ENCODE measurements at regions not wholly inside any gene's neighbourhood (a gene's known extent, or its start where the extent isn't known, plus 50 kb on each side); places are given as distances from the start of the nearest gene placed in this dataset.

GRCh38 chr11:95358511-95359340 lies 127.7 kb upstream of the SESN3 start:
- no peak for DNase-seq (ENCODE audit: low read depth, low spot score)

GRCh38 chr11:95354304-95354703 lies 123.3 kb upstream of the SESN3 start:
- DNase-seq (ENCODE audit: low read depth, low spot score) = no peak

- no peak for DNase-seq (ENCODE audit: low read depth, low spot score)
Observed at GRCh38 chr11:95353706-95354105, 122.7 kb upstream of the SESN3 start.

GRCh38 chr11:95352733-95353346 lies 121.8 kb upstream of the SESN3 start:
- DNase-seq (ENCODE audit: low read depth, low spot score) = no peak

GRCh38 chr11:95349345-95349942 lies 118.4 kb upstream of the SESN3 start:
- no peak for DNase-seq (ENCODE audit: low read depth, low spot score)

- DNase-seq (ENCODE audit: low read depth, low spot score) = no peak
Observed at GRCh38 chr11:95346265-95346664, 115.3 kb upstream of the SESN3 start.

DNA sequence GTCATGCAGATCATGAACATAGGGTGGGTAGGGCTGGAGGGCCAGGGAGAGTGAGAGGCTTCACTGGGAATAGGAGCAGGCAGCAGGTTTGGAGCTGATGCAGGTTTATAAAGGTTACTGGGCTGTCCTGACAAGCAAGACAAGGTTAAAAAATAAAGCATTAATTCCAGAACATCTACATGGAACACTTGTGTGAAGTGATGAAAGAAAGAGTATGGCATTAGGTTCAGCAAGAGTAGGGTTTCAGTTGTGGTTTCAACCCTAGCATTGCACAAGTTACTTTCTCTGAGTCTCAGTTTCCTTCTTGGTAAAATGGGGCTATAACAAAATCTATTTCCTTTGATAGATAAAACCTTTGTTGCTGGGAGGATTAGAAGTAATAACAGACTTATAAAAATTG lies 114.6 kb upstream of the SESN3 start:
- DNase-seq (ENCODE audit: low read depth, low spot score) = no peak

GRCh38 chr11:95344932-95345642 lies 114.1 kb upstream of the SESN3 start:
- DNase-seq (ENCODE audit: low read depth, low spot score) = no peak

GRCh38 chr11:95341221-95341620 lies 110.2 kb upstream of the SESN3 start:
- DNase-seq (ENCODE audit: low read depth, low spot score) = no peak

DNA sequence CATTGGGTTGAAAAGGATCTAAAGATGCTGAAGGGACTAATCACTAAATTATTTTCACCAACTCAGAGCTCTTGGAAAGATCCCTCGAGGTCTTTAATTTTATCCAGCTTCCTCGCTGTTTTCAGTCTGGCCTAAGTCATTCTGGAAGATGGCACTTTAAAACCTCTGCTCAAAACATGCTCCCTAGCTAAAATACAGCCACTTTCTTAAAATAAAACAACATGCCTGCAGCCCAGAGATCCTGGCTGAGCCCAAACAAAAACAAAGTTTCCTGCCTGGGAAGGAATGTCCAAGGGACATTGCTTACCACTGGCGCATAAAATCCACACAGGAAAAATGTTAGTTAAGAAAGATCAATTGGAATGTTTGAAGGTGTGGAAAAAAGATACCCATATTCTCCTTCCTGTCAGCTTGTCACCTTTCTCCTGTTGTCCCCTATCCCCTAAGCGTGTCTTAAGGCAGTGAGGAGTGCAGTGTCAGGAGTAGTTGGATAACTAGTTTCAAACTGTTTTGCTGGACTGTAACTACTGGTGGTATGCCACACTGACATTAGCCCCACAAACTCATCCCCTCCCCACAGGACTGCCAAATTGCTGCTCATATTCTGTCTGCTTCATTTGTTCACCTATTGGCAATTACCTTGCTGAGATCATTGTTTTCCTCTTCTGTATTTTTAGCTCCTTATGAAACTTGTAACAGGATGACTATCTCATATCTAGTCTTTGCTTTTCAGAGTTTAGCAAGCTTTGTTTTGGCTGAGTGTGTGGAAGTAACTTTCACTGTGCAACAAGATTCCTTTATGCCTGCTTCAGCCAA lies 108.3 kb upstream of the SESN3 start:
- no peak for DNase-seq (ENCODE audit: low read depth, low spot score)

DNA sequence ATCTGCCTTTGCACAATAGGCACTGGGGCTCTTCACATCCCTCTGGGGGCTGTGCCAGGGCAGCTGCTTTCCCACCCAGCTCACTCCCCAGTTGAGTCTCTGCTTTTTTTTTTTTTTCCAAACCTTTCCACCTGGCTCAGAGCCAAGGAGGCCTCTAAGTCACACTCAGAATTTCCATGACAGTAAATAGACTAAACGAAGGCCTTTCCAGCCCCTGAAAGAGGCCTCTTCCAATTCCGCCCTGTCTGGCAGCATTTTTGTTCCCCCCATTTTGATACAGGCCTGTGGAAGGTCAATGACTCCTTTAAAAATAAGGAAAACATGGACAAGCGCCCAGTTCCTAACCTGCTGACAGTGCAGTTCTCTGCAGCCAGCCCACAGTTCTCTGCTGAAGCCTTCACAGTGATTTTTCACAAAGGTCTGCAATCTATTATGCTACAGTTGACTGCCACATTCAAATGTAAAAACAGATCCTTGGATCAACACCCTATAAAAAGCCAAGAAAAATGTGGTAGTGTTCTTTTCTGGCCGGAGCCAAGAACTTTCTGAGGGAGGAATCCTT lies 107.5 kb upstream of the SESN3 start:
- no peak for DNase-seq (ENCODE audit: low read depth, low spot score)

DNA sequence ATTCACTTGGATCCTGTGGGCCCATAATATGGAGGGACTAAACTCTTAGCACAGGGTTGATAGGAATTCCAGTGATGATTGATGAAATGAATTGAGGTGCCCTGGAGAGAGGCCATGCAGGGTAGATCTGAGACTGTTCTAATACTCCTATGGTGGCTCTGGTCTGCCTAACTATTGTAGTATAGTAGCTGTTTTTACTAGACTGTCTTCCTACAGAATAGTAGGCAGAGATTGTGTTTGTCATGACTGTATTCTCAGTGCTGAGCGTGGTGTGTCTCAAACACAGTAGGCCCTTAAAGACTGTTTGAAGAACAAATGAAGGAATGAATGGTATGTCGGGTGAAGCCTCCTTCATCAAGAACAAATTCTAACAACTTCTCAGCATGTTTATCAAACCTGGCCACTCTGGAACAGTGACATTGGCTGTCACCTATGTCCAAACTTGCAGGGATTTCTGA lies 107.0 kb upstream of the SESN3 start:
- DNase-seq (ENCODE audit: low read depth, low spot score) = no peak

DNA sequence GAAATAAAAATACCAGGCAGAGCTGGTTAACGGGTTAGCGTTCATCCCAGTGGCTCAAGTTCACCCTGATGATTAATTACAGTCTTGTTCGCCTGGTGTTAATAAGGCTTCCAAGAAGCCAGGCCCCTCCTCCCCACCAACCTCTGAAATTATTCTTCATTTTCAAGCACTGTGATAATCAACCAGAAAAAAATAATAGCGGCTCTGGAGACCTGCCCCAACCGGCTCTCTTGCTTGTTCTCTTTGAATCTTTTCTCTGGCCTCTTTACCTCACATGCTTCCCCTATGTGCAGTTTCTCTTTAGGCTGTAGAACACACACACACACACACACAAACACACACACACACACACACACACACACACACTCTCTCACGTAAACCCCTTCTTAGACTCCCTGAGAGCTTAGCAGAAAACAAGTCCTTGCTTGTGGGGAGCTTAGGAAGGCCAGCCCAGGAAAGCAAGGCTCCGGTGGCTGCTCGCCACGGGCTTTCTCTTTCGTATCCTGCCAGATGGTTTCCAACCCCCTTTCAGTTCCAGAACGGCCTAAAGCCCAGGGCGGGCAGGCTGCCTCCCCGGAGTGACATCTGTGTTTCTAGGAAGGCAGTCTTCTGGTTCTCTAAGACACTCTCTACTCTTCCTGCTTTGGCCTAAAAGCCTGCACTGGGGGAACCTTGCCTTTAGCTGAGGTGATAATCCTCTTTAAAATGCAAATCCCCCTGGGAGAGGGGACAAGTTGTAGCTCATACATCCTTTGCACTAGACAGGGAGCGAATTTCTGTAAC lies 106.4 kb upstream of the SESN3 start:
- no peak for DNase-seq (ENCODE audit: low read depth, low spot score)

DNA sequence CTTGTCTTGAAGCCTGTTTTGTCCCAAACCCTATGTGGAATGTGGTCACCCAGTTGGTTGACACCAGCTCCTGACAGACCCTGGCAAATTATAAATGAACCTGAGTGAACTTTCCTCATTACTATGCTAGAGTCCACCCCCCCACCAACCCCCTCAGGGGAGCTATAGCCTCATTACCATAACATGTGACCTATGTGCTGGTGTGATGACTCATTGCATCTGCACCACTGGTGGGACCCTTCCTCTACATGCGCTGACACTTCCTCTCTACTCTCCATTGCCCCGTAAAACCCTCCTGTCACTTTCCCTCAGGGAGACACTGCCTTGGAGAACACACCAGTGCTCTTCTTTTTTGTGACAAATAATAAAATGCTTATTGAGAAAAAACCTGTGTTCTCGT lies 105.0 kb upstream of the SESN3 start:
- DNase-seq (ENCODE audit: low read depth, low spot score) = no peak

DNA sequence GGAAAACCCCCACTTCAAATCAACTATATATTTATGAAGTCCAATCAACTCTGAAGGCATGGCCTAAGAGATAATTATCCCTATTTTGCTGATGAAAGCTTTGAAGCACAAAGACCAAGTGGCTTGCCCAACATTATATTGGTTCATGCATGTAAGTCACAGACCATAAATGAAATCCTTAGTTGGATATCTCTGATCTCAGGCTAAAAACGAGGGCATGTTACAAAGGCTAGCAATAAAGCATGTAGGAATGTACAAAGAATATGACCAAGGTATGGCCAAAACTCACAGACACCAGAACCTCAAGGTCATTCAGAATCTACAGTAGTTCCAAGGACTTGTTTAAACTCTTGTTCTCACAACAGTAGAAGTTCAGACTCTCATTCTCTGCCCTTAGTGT lies 100.2 kb upstream of the SESN3 start:
- no peak for DNase-seq (ENCODE audit: low read depth, low spot score)

- no peak for DNase-seq (ENCODE audit: low read depth, low spot score)
Observed at GRCh38 chr11:95330302-95330701, 99.3 kb upstream of the SESN3 start.

DNA sequence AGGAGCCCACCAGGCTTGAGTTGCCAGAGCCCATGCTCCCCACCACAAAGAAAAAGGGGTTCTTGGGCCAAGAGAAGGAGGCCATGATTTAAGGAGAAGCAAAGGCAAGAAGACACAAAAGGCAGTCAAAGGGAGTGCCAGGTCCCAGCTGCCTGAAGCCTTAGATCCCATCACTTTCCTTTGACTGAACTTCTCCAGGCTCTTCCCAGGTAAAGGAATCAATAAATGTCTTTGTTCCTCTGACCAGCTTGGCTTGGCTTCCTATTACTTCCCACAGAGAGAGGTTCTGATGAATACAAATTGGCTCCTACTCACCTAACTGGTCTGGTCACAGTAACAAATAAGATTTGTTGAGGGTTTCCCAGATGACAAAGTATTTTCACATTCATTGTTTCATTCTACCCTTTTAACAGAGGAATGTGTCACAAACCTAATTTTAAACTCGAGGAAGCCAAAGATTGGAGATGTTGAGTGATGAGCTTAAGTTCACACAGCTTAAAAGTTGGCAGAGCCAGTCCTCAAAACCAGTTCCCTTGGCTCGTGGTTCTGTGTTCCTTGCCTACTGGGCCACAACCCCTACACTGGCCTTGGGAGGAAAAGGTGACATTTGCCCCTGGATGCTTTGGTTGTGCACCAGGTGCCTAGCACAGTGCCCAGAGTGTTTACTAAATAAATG lies 96.4 kb upstream of the SESN3 start:
- DNase-seq (ENCODE audit: low read depth, low spot score) = no peak

DNA sequence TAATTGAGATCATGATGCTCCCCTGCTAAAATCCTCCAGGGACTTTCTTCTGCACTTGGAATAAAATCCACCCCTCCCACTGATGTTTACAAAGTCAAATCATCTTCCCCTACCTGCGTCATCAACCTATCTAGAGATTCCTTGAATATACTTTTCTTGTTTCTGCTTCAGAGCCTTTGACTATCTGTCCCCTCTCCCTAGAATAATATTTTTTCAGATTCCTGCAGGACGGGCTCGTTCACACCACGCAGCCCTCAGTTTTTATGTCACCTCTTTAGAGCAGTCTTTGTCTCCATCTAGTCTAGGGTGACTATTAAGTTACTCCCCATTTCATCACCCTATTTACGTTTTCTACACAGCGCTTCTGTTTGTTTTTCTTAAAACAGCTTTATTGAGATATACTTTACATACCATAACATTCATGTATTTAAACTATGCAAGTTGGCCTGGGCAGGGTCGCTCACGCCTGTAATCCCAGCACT lies 94.8 kb upstream of the SESN3 start:
- no peak for DNase-seq (ENCODE audit: low read depth, low spot score)

DNA sequence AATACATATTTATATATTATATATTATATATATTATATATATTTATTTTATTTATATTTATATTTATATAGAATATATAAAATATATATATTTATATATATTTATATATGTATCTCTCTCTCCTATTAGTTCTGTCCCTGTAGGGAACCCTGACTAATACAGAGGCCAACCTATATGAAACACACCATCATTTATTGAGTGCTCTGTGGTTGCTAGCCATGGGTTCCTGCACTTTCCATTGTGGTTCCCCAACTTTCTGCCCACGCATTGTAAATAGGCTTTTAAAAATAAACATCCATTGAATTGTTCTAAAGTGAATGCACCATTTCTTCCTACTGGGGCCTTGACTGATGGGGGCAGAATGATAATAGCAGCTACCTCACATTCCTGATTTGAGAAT lies 93.8 kb upstream of the SESN3 start:
- no peak for DNase-seq (ENCODE audit: low read depth, low spot score)

Data from pulmonary artery endothelial cell (primary cell).